GM18508 (cell line): ENCODE measurements at regions not wholly inside any gene's neighbourhood (a gene's known extent, or its start where the extent isn't known, plus 50 kb on each side); places are given as distances from the start of the nearest gene placed in this dataset.
"Not testable (repeated sequence)": the region's sequence is repeated elsewhere in the genome, so short reads cannot be mapped to it uniquely, and the experiment has no call there.

Source experiments
- ATAC-seq: cut with Tn5 transposase; IDR thresholded peaks from one replicate; pipeline ENCODE4 v1.9.1; 2021; ENCODE audit warnings: moderate number of reproducible peaks; ENCODE audit not compliant: insufficient read depth, unreplicated experiment

DNA sequence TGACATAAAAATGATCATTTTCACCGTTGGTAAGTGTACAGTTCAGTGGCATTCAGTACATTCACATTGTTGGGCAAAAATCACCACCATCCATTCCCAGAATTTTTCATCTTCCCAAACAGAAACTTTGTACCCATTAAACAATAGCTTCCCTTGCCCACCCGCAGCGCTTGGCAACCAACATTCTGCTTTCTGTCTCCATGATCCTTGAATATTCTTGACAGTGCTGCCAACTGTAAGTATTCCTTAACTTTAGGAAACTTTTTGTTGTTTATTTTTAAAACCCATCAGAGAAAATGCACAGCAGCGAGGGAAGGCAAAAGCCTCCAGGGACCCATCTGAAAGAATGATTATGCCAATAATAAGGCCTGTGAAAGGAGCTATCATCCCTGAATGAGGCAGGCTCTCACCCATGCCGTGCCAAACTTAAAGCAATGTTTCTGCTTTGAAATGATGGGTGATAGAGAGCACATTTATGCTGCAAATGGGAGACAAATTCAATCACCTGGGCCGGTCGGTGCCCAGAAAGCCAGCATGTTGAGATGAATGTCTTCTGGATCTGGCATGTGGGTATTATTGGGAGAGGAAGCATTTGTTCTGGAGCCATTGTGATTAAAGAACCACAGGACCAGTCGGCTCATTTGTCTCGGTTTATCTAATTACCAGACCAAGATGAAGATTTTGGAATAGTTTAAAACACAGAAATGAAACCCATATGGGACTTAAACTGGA is 202.1 kb upstream of the NPVF start:
- no peak for ATAC-seq

DNA sequence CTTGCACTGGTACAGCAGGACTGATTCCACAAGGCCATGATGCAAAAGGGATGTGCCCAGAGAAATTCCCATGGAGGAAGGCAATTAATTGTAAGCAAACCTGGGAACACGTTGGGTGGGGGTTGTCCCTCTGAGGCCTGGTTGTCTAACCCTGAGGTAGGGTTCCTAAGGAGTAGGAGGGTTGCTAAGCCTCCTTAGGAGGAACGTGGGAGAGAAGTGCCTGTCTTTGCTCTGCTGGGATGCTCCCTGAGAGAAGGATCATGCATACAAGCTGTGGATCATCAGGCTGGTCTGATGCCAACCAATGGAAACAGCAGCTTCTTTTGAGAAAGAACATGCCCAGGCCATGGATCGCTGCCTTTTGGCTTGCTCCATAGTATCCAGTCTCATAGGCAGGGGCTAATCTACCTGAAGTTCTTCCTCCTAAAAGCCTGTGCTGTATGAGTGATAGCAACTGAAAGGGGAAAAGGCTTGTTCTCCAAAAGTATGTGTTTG is 203.7 kb upstream of the NPVF start:
- no peak for ATAC-seq

DNA sequence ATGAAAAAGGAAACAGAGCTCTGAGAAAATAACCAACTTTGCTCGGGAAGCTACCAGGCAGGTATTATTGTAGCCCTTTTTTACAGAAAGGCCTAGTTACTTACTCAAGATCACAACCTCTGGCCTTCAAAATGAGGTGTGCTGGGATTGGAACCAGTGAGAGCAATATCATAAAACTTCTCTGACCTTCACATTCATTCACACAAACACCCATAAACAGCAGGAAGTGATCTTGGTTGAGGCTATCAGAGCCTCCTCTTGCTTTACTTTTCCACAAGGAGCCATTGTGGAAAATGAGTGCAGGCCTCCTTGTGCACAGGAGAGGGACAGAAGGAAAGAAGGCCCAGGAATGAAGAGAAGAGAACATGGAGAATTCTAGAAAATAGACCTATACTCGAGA is 204.5 kb upstream of the NPVF start:
- no peak for ATAC-seq

DNA sequence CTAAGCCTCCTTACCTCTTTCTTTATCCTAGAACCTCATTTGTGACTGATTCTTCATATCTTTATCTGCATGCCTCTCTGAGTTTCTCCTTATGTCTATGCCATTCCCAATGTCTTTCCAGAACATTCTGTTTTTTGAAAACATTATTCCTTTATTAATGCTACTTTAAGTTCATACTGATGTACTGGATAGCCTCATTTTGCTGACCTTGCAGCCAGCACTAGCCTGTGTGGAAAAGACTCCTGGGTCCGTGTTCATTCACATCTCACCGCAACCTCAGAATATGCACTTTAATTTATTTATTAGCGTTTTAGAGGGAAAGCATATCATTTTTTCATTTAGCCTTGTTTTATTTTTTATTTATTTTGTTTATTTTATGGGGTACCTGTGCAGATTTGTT is 208.1 kb upstream of the NPVF start:
- no peak for ATAC-seq

DNA sequence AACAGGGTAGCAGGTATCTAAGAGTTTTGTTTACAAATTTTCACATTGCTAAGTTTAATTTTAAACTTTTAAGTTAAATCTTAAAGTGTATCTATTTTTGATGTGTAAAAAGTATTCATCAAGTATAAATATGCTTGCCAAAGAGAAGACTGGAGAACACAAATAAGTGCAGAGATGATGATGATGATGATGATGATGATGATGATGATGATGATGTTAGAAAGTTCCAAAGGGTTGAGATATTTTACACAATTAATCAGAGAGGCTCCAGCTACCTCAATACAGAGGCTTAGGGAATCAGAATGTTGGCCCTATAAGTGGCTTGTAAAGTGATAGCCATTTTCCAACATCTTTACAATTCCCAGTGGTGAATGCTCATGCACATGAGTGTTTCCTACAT is 209.0 kb upstream of the NPVF start:
- ATAC-seq: no peak

DNA sequence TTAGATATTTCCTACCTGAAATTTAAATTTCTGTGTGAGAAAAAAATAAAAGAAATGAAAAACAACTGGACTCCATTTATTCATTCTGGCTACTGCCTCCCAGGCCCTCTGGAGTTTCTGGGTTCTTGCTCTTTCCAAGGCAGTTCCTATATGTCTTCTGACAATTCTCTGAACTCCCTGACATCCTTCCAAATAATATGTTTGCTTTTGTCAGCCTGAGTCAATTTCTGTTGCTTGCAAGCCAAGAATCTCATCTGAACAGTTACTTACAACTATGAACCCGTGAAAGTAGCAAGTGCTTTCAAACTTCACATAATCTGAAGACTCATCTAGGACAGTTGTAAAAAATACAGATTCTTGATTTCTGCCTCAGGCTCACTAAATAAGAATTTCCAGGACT is 216.7 kb upstream of the NPVF start:
- no peak for ATAC-seq

DNA sequence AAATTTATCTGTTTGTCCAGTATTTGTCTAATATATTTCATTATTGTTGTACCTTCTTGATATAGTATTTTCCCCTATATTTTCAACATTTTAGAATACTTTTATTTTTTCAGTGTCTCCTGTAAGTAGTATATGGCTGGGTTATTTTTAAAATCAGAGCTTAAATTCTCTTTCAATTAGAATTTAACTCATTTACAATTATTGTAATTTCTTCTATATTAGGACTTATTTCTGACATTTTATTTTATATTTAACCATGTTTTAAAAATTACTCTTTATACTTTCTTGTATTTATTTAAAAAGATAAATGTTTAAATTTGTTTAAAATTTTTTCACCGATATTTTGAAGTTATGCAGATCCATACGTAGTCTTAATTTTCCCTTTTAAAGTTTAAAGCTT is 220.0 kb upstream of the NPVF start:
- no peak for ATAC-seq

DNA sequence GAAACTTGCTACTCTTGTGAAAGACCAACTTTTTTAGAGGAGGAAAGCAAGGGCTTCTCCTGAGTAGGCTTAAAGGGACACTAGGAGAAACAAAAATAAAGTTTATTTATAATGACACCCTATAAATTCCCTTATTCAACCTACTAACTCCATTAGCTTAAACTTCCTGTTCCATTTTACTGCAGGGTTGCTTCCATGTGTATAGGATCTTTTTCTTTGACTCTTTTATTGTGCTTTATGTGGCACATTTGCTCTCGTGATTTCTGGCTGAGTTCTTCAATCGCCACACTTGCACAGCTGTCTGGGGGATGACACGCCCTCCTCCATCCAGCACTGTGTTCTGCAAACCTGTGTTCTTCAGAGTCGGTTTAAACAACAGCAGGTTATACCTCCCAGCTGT is 225.7 kb upstream of the NPVF start:
- no peak for ATAC-seq

DNA sequence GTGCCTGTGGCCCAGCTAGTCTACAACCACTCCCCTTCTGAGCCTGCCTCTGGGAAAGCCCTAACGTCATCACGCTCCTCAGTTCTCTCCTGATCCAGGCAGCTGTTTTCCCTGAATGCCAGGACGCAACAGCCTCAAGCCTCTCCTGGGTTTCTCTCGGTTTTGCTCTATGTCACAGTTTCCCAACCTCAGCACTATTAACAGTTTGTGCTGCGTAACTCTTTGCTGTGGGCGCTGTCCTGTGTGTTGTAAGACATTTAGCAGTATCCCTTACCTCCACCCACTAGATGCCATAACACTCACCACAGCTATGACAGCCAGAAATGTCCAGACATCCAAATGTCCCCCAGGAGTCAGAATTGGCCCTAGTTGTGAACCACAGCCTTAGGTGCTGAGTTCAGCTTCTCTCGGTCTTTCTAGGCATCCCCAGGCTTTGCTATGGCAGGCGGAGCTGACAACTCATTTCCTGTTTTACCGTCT is 226.3 kb upstream of the NPVF start:
- no peak for ATAC-seq

DNA sequence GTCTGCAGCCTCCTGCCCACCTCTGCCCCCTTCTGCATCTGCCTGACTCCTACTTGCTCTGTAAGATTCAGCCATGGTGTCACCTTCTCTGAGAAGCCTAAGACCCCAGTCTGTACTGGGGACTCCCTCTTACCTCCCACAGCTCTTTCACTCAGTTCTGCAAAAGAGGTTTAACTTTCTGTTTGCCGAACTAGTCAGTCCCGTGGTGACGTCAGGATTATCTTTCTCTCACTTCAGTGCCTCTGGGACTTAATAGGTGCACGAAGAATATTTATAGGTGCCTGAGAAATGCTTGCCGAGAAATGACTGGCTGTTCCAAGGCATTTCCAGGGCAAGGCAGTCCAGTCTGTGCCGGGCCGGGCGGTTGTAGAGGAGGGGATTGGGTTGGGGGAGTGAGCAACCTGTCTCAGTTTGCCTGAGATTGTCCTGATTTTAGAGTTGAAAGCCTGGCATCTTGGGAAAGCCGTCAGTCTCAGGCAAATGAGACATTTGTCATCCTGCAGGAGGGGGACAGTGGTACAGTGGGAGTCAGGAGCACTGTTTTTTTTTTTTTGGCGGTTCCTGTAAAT is 227.5 kb upstream of the NPVF start:
- no peak for ATAC-seq

DNA sequence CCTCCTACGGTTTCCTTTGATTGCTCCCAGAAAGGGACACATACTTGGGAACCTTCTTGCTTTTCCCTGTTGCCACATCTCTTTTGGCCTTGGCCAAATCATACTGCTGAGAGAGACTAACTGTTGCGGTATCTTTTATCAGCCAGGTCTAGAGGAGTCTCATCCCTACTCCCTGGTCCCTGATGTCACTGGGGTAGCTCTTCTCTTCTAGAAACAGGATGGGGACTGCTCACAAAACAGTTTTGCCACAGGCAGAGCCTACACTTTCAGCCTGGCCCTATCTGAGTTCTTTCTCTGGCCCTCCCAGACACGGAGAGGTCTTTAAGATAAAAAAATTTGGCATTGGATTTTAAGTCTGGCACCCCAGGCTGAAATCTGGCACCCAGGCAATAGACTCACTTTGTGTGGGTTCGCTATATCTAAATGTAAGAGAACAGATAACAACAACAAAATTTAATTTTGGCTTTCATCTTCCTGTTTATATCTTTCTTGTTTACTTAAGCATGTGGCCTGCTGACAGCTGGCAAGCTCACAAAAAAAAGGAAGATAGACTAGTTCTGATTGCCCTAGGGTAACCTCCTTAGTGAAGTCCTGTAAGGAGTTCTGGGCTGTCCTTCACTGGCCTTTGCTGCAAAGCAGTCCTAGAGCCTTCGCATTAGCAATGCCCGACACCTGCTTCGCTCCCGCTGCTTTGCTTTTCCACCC is 228.3 kb upstream of the NPVF start:
- ATAC-seq: no peak

DNA sequence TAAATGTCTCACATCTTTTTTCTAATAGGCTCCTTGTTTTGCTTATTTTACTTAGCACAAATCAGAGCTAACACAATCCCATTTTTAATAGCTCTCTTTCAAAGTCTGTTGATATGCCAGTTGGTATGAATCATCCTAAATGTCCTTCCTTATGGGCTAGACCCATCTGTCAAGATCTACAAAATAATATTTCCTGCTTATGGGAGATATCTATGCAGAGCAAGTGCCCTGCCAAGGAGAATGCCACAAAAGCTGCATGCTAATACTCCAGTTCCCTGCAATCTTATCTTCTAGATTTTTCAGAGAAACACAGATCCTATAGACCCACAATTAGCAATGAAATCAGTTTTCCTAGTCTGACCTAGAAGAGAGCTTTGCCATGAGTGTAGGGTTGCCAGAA is 230.8 kb upstream of the NPVF start:
- no peak for ATAC-seq

DNA sequence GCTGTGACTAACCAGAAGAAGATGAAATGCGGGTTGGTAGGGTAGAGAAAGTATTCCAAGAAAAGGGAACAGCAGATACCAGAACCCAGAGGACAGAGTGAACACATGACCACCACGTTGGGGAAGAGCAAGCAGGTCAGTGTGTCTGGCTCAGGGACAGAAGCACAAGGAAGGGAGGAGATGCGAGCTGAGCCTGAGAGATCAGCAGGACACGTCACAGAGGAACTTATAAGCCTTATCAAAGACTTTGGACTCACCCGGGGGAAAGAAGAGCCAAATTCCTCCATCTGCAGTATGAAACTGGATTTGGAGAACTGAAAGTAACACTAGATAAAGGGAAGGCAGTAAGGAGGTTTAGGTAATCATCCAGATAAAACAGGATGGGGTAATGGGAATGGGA is 232.1 kb upstream of the NPVF start:
- ATAC-seq: no peak

DNA sequence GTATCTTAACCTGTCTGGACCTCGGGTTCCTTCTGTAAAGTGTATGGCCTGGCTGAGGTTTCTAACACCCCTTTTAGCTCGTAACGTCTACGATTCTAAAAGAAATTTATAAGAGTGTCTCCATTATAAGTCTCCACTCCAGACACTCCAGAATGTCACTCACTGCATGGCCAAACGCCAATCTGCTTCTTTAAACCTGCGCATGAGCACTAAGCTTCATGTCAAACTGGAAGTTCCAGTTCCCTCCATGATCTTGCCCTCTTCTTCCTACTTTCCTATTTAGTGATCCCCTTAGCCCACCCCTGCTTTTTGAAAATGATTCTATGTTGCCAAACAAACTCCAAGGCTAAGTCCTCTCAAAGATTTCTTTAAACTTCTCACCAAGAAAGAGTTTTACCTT is 241.4 kb upstream of the NPVF start:
- ATAC-seq: no peak

DNA sequence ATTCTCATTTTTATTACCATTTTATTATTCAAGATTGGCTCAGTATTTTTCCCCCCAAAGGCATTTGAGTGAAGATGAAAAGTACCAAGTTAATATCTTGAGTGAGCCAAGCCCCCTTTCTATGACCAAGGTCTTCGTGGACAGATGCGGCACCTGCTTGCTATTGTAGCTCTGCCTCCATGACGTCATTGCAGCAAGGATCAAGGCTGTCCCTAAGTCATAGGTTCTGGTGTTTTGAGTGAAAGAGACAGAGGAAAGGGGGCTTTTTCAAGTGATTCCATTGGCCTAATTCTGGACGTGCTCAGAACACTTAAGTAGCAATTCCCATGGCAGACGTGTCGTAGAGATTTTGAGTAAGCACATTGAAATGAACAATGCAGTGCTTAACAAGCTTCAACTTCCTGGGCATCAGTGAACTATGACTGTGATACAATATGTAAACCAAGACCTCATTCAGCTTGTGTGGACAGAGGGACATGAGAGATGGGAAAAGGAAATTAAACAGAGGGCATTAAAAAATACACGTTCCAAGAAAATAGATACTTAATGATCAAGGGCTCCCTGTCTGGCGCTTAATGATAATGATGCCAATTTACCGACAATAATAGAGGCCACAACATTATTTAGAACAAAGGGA is 248.7 kb upstream of the NPVF start:
- ATAC-seq: no peak

DNA sequence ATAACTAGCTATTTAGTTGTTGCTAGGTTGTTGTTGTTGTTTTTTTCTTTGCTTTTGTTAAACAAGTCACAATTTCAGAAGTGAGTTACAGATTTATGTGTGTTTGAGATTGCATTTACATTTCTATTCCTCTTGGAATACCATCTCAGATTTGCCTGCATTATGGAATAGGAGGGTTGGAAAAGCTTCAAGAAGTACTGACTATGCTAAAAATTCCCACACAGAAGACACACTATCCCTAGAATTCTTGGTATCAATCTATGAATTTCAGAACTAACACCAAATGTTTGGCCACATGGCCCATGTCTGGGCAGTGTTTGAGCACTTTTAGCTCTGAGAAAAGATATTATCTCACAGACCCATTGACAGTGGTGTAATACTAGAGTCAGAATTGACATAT is 249.9 kb upstream of the NPVF start:
- ATAC-seq: not testable (repeated sequence)

DNA sequence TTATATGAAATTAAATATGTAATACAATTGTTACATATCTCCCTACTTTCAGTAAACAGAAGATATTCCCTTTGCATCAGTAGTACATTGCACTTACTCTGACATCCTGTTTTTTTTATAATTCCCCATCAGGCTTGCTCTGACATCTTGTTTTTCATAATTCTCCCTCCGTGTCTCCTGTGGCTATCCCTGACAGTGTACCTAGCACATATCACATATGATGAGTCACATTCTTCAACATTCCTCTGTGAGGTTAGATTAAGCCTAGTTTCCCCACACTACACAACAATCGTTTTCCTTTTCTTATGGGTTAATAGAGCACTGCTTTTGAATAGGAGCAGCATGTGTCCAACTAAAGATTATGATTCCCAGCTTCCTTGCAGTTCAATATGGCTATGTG is 250.6 kb upstream of the NPVF start:
- no peak for ATAC-seq

DNA sequence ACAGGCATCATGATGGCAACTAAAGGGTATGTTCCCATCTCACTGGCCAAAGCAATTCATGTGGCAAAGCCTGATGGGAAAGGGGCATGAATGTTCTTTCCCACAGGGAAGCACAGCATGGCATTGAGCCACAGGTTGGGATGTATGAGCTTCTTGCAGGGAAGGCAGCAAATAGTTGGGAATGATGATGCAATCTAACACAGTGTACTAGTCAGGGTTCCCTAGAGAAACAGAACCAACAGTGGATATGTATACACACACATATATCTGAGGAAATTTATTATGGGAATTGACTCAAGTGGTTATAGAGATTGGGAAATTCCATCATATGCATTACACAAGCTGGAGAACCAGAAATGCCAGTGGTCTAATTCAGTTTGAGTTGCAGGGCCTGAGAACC is 253.6 kb upstream of the NPVF start:
- no peak for ATAC-seq

DNA sequence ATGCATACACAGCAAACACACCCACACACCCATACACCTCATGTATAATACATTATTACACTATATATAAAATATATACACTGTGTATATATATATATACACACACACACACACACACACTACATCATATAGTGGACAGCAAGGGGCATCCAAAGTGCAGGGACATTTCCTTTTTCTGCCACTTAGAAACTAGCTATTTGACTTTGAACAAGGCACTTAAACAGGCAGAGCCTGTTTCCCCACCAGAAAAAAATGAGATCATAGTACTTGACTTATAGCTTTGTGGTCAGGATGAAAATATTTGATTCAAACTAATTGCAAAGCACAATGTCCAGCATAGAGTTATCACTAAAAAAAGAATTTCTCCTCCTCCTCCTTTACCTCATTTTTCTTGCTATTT is 254.3 kb upstream of the NPVF start:
- no peak for ATAC-seq

DNA sequence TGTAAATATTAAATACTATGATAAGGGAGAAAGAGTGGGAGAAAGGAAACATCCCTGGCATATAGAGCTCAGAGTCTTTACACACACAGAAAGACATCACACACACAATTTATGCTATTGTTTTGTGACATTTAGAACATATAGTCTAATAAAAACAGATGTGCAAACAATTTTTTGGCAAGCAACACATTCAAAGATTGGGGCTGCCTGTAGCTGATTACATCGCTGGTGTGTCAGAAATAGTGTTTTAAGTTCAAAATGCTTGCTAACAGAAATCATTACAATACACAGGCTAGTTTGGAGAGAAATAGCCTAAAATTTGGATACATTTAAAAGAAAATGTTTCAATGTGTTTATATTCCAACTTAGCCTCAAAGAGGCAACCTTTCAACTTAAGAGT is 256.7 kb upstream of the NPVF start:
- no peak for ATAC-seq

DNA sequence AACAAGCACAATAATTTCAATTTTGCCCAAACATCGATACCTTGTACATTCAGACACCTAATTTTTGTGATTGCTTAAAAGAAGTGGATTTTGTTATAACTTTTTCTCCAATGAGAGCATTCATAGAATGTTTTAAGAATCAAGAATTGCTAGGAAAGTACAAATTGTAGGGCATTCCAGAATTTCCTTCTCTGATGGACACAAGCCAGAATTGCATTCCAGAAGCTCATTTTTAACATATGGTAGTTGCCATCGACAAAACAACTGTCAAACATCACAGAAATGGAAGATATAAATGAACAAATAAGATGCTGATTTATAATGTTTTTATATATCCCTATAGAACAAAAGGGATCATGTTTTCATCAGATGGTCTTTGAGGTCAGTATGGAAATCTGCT is 258.4 kb upstream of the NPVF start:
- no peak for ATAC-seq
